ENCODE measurements at regions not wholly inside any gene's neighbourhood (a gene's known extent, or its start where the extent isn't known, plus 50 kb on each side); places are given as distances from the start of the nearest gene placed in this dataset.
A peak's percentile ranks its signal among the peaks of the same experiment; 100 is the strongest.

- no peak for TF ChIP-seq BORCS8-MEF2B (CRISPR knock-in tag; IDR thresholded peaks at IDR 0.05)
Measured at GRCh38 chr5:125928663-125929062, 494.5 kb upstream of the GRAMD2B start (continued).

GRCh38 chr5:125950012-125950615 lies 473.1 kb upstream of the GRAMD2B start:
- H3K4me3 ChIP-seq (replicated peaks in 1 of 3; ENCODE audit: insufficient read depth in 1 of 3, low read depth in 2 of 3, low read length in 3 of 3) = no peak overlapping the region
- FAIRE-seq = no peak
- BruUV-seq (replicated peaks) = no TSS peak
- no peaks in the 10 kb centered on the region for H4K20me1 ChIP-seq (ENCODE audit: insufficient read depth, low read length)
- ChIA-PET POLR2A (no interaction called here), CTCF (ENCODE audit: low intra/inter-chr PET ratio, low total read pairs) (no interaction called here)
- ATAC-seq = no peak
- H3K9me3 ChIP-seq (ENCODE audit: low read length) = peaks cover 27% of the 10 kb centered on the region; the same call in 1 of the 2 replicates
- H3K27me3 ChIP-seq (ENCODE audit: control insufficient read depth in 1 of 2, insufficient read depth in 2 of 2, low read length in 2 of 2) = no peaks in the 10 kb centered on the region
- no peak overlapping the region for H3K9ac ChIP-seq (ENCODE audit: insufficient read depth, low read depth, low read length)
- DNase-seq (ENCODE audit: low spot score) = no peak
- H2AFZ ChIP-seq (ENCODE audit: low read length) = no peak overlapping the region
- TF ChIP-seq MAFK (conservative IDR thresholded peaks at IDR 0.05 in 1 of 2, IDR thresholded peaks at IDR 0.05 in 1 of 2; ENCODE audit: low read length in 2 of 2) (peak in 1 of 2 experiments; percentile 43; a peak in 1 of 4 replicates), NFE2L2 (IDR thresholded peaks at IDR 0.05; ENCODE audit: low read length) (peak; percentile 47; the same call in 1 of the 2 replicates), HOXA7 (CRISPR knock-in tag; IDR thresholded peaks at IDR 0.05) (no peak)
- intact Hi-C loops (cut with micrococcal nuclease; ENCODE audit: unreplicated experiment) (no loop called here), in situ Hi-C loops (cut with HindIII; ENCODE audit: extremely low pct_ligation_motif_present, low pct_unique_long_range_greater_than_20kb) (no loop called here)
- H3K79me2 ChIP-seq (ENCODE audit: insufficient read depth, low read length) = no peaks in the 10 kb centered on the region
- 13% methylated on average over 5 of the region's 5 CpGs for WGBS (ENCODE audit: low lambda C conversion rate)
- no peak overlapping the region for H3K4me2 ChIP-seq (ENCODE audit: low read depth, low read length)
- no peaks in the 10 kb centered on the region for H3K4me1 ChIP-seq (ENCODE audit: insufficient read depth, low read length)
- no peaks in the 10 kb centered on the region for H3K36me3 ChIP-seq (replicated peaks in 1 of 2; ENCODE audit: control insufficient read depth in 1 of 2, insufficient read depth in 2 of 2, low read length in 2 of 2)
- no peak overlapping the region for H3K27ac ChIP-seq (ENCODE audit: extremely low read length, insufficient read depth, low read length)

GRCh38 chr5:125961150-125961549 lies 462.1 kb upstream of the GRAMD2B start:
- H3K36me3 ChIP-seq (replicated peaks in 1 of 2; ENCODE audit: control insufficient read depth in 1 of 2, insufficient read depth in 2 of 2, low read length in 2 of 2) = no peaks in the 10 kb centered on the region
- H3K27ac ChIP-seq (ENCODE audit: extremely low read length, insufficient read depth, low read length) = no peak overlapping the region
- POLR2A ChIA-PET = no interaction called here
- H3K9ac ChIP-seq (ENCODE audit: insufficient read depth, low read depth, low read length) = no peak overlapping the region
- no peak for DNase-seq (ENCODE audit: low spot score)
- no peak overlapping the region for H3K4me3 ChIP-seq (replicated peaks in 1 of 3; ENCODE audit: insufficient read depth in 1 of 3, low read depth in 2 of 3, low read length in 3 of 3)
- WGBS (ENCODE audit: low lambda C conversion rate) = 0% methylated on average over 1 of the region's 1 CpG
- no peaks in the 10 kb centered on the region for H3K79me2 ChIP-seq (ENCODE audit: insufficient read depth, low read length)
- in situ Hi-C loops (cut with HindIII; ENCODE audit: extremely low pct_ligation_motif_present, low pct_unique_long_range_greater_than_20kb) = no loop called here
- no peaks in the 10 kb centered on the region for H4K20me1 ChIP-seq (ENCODE audit: insufficient read depth, low read length)
- peaks cover 18% of the 10 kb centered on the region; the same call in 1 of the 2 replicates for H3K9me3 ChIP-seq (ENCODE audit: low read length)
- no peaks in the 10 kb centered on the region for H3K27me3 ChIP-seq (ENCODE audit: control insufficient read depth in 1 of 2, insufficient read depth in 2 of 2, low read length in 2 of 2)
- no peak overlapping the region for H2AFZ ChIP-seq (ENCODE audit: low read length)
- H3K4me2 ChIP-seq (ENCODE audit: low read depth, low read length) = no peak overlapping the region
- BruUV-seq (replicated peaks) = no TSS peak
- no peak for ATAC-seq
- intact Hi-C loops (cut with micrococcal nuclease; ENCODE audit: unreplicated experiment) = no loop called here
- TF ChIP-seq MTA1 (CRISPR knock-in tag; IDR thresholded peaks at IDR 0.05; ENCODE audit: borderline replicate concordance) (no peak), NR3C1 (CRISPR knock-in tag; IDR thresholded peaks at IDR 0.05) (no peak), SNAPC4 (CRISPR knock-in tag; IDR thresholded peaks at IDR 0.05) (no peak), ZNF607 (CRISPR knock-in tag; IDR thresholded peaks at IDR 0.05; ENCODE audit: borderline replicate concordance) (no peak), JDP2 (CRISPR knock-in tag; IDR thresholded peaks at IDR 0.05; ENCODE audit: borderline replicate concordance) (no peak), ZNF776 (CRISPR knock-in tag; IDR thresholded peaks at IDR 0.05) (no peak)
- FAIRE-seq = no peak
- H3K4me1 ChIP-seq (ENCODE audit: insufficient read depth, low read length) = no peaks in the 10 kb centered on the region
- CTCF ChIA-PET (ENCODE audit: low intra/inter-chr PET ratio, low total read pairs) = no interaction called here

Data from HepG2 (cell line).